DOHH2 (cell line): ENCODE measurements at regions not wholly inside any gene's neighbourhood (a gene's known extent, or its start where the extent isn't known, plus 50 kb on each side); places are given as distances from the start of the nearest gene placed in this dataset.

Experiments used
- H3F3A ChIP-seq: fragments of 200-600 bp; sonication (generic), shearing (Covaris generic); 2 replicates; pipeline ENCODE4 v1.6.0; 2016; ENCODE audit warnings: antibody characterized with exemption, mild to moderate bottlenecking; ENCODE audit not compliant: control insufficient read depth, insufficient read depth
- H3K27ac ChIP-seq: fragments of 200-600 bp; sonication (generic); 2 replicates; pipeline ENCODE4 v1.5.1; 2014; ENCODE audit warnings: low read depth, mild to moderate bottlenecking, low read length, moderate library complexity
- H3K27me3 ChIP-seq: fragments of 200-600 bp; sonication (generic); 2 replicates; pipeline ENCODE4 v1.6.1; 2014; ENCODE audit warnings: mild to moderate bottlenecking, low read length, mixed read lengths; ENCODE audit not compliant: control insufficient read depth
- H3K36me3 ChIP-seq: fragments of 200-600 bp; sonication (generic); 2 replicates; pipeline ENCODE4 v1.6.1; 2014; ENCODE audit warnings: mild to moderate bottlenecking, low read length, moderate library complexity, mixed read lengths; ENCODE audit not compliant: control insufficient read depth
- H3K4me1 ChIP-seq: fragments of 200-600 bp; sonication (generic); 2 replicates; pipeline ENCODE4 v1.6.1; 2014; ENCODE audit warnings: mild to moderate bottlenecking, low read length, mixed read lengths; ENCODE audit not compliant: control insufficient read depth
- H3K4me2 ChIP-seq: fragments of 200-600 bp; sonication (generic); 2 replicates; pipeline ENCODE4 v1.6.0; 2014; ENCODE audit warnings: mild to moderate bottlenecking, low read length, moderate library complexity
- H3K4me3 ChIP-seq: fragments of 200-600 bp; sonication (generic); 2 replicates; pipeline ENCODE4 v1.5.1; 2014; ENCODE audit warnings: mild to moderate bottlenecking, low read length, mixed read lengths
- H3K79me2 ChIP-seq: fragments of 200-600 bp; sonication (generic); 2 replicates; pipeline ENCODE4 v1.6.1; 2014; ENCODE audit warnings: mild to moderate bottlenecking, low read length, mixed read lengths; ENCODE audit not compliant: control insufficient read depth
- H3K9me2 ChIP-seq: fragments of 200-600 bp; sonication (generic); replicated peaks from 2 replicates; pipeline ENCODE4 v1.6.1; 2014; ENCODE audit warnings: mild to moderate bottlenecking, low read length, mixed read lengths; ENCODE audit not compliant: control insufficient read depth
- H3K9me3 ChIP-seq: fragments of 200-600 bp; sonication (generic); 2 replicates; pipeline ENCODE4 v1.6.1; 2014; ENCODE audit warnings: antibody characterized with exemption, low read length, mixed read lengths; ENCODE audit not compliant: control insufficient read depth, insufficient read depth
- H4K20me1 ChIP-seq: fragments of 200-600 bp; sonication (generic); 2 replicates; pipeline ENCODE4 v1.6.0; 2014; ENCODE audit warnings: low read depth, mild to moderate bottlenecking, antibody characterized with exemption, low read length, moderate library complexity; ENCODE audit not compliant: control insufficient read depth, insufficient read depth
- CTCF ChIP-seq: fragments of 200-600 bp; sonication (generic); IDR thresholded peaks from one replicate; pipeline ENCODE4 v1.5.1; 2014; ENCODE audit warnings: antibody characterized with exemption, mild to moderate bottlenecking, low read depth, low read length; ENCODE audit not compliant: poor library complexity, severe bottlenecking
- EZH2phosphoT487 ChIP-seq: fragments of 200-600 bp; sonication (generic); IDR thresholded peaks from 2 replicates; pipeline ENCODE4 v1.6.1; 2017; ENCODE audit warnings: borderline replicate concordance, mild to moderate bottlenecking, antibody characterized with exemption, low read length, moderate library complexity, mixed read lengths

GRCh38 chrX:134737061-134737460 lies 59.9 kb downstream of the PABIR2 start:
- Histone ChIP-seq H3K79me2 (no peaks in the 10 kb centered on the region), H3K9me3 (no peaks in the 10 kb centered on the region), H3K4me2 (no peak overlapping the region), H3K36me3 (no peaks in the 10 kb centered on the region), H3K4me1 (peaks cover 3% of the 10 kb centered on the region; the same call in 1 of the 2 replicates), H3K27ac (no peak overlapping the region), H3K27me3 (no peaks in the 10 kb centered on the region), H4K20me1 (no peaks in the 10 kb centered on the region), H3K9me2 (no peaks in the 10 kb centered on the region), H3F3A (no peaks in the 10 kb centered on the region), H3K4me3 (no peak overlapping the region)
- no peak for TF ChIP-seq CTCF
- no peak for TF ChIP-seq EZH2phosphoT487

GRCh38 chrX:134736356-134736755 lies 60.6 kb downstream of the PABIR2 start:
- Histone ChIP-seq H3K9me3 (no peaks in the 10 kb centered on the region), H3K27ac (no peak overlapping the region), H3F3A (no peaks in the 10 kb centered on the region), H3K36me3 (no peaks in the 10 kb centered on the region), H3K4me2 (no peak overlapping the region), H3K9me2 (no peaks in the 10 kb centered on the region), H3K27me3 (no peaks in the 10 kb centered on the region), H3K4me1 (peaks cover 3% of the 10 kb centered on the region; the same call in 1 of the 2 replicates), H4K20me1 (no peaks in the 10 kb centered on the region), H3K4me3 (no peak overlapping the region), H3K79me2 (no peaks in the 10 kb centered on the region)
- no peak for TF ChIP-seq EZH2phosphoT487

- Histone ChIP-seq H3K79me2 (no peaks in the 10 kb centered on the region), H3K9me2 (no peaks in the 10 kb centered on the region), H3K36me3 (no peaks in the 10 kb centered on the region), H3F3A (no peaks in the 10 kb centered on the region), H4K20me1 (no peaks in the 10 kb centered on the region), H3K27ac (no peak overlapping the region), H3K4me3 (no peak overlapping the region), H3K27me3 (no peaks in the 10 kb centered on the region), H3K4me2 (no peak overlapping the region), H3K4me1 (peaks cover 3% of the 10 kb centered on the region; the same call in 1 of the 2 replicates), H3K9me3 (no peaks in the 10 kb centered on the region)
- TF ChIP-seq CTCF (no peak), EZH2phosphoT487 (no peak)
Observed at GRCh38 chrX:134735015-134735414, 62.0 kb downstream of the PABIR2 start.

- H3K27me3 ChIP-seq = no peaks in the 10 kb centered on the region
- TF ChIP-seq CTCF (no peak), EZH2phosphoT487 (no peak)
- H3K27ac ChIP-seq = no peak overlapping the region
- no peak overlapping the region for H3K4me2 ChIP-seq
- H3K9me3 ChIP-seq = no peaks in the 10 kb centered on the region
- H3K79me2 ChIP-seq = no peaks in the 10 kb centered on the region
- no peaks in the 10 kb centered on the region for H4K20me1 ChIP-seq
- no peaks in the 10 kb centered on the region for H3K36me3 ChIP-seq
- peaks cover 3% of the 10 kb centered on the region; the same call in 1 of the 2 replicates for H3K4me1 ChIP-seq
- H3F3A ChIP-seq = no peaks in the 10 kb centered on the region
- no peak overlapping the region for H3K4me3 ChIP-seq
- H3K9me2 ChIP-seq = no peaks in the 10 kb centered on the region
Observed at GRCh38 chrX:134734466-134734952, 62.5 kb downstream of the PABIR2 start.
